HG02970 (cell line): ENCODE measurements at regions not wholly inside any gene's neighbourhood (a gene's known extent, or its start where the extent isn't known, plus 50 kb on each side); places are given as distances from the start of the nearest gene placed in this dataset.

Source experiments
- ATAC-seq: cut with Tn5 transposase; IDR thresholded peaks from one replicate; pipeline ENCODE4 v1.9.1; 2021; ENCODE audit warnings: mild to moderate bottlenecking, moderate library complexity, moderate number of reproducible peaks; ENCODE audit not compliant: unreplicated experiment, low FRiP score

GRCh38 chr1:38327559-38327973 is 281.0 kb upstream of the POU3F1 start:
- no peak for ATAC-seq

- no peak for ATAC-seq
These were observed 280.3 kb upstream of the POU3F1 start for GRCh38 chr1:38326856-38327255.

GRCh38 chr1:38326135-38326534 is 279.5 kb upstream of the POU3F1 start:
- ATAC-seq = no peak

- ATAC-seq = no peak
These were observed 266.2 kb upstream of the POU3F1 start for GRCh38 chr1:38312753-38313152.

- ATAC-seq = no peak
These were observed 263.5 kb upstream of the POU3F1 start for GRCh38 chr1:38310079-38310478.

- ATAC-seq = no peak
These were observed 262.2 kb upstream of the POU3F1 start for GRCh38 chr1:38308780-38309179.

GRCh38 chr1:38305666-38306065 is 259.1 kb upstream of the POU3F1 start:
- ATAC-seq = no peak

GRCh38 chr1:38303843-38304242 is 257.2 kb upstream of the POU3F1 start:
- no peak for ATAC-seq

- no peak for ATAC-seq
These were observed 254.4 kb upstream of the POU3F1 start for GRCh38 chr1:38301040-38301439.

- ATAC-seq = no peak
These were observed 254.0 kb upstream of the POU3F1 start for GRCh38 chr1:38300616-38301015.

- ATAC-seq = no peak
These were observed 251.2 kb upstream of the POU3F1 start for GRCh38 chr1:38297842-38298241.

GRCh38 chr1:38297246-38297645 is 250.7 kb upstream of the POU3F1 start:
- ATAC-seq = no peak

GRCh38 chr1:38296047-38296446 is 249.5 kb upstream of the POU3F1 start:
- ATAC-seq = no peak

- ATAC-seq = no peak
These were observed 247.0 kb upstream of the POU3F1 start for GRCh38 chr1:38293567-38293966.

- no peak for ATAC-seq
These were observed 246.4 kb upstream of the POU3F1 start for GRCh38 chr1:38292969-38293368.

GRCh38 chr1:38291906-38292521 is 245.4 kb upstream of the POU3F1 start:
- ATAC-seq = no peak

GRCh38 chr1:38291336-38291735 is 244.7 kb upstream of the POU3F1 start:
- no peak for ATAC-seq

- ATAC-seq = no peak
These were observed 242.4 kb upstream of the POU3F1 start for GRCh38 chr1:38289034-38289433.

GRCh38 chr1:38287547-38287946 is 241.0 kb upstream of the POU3F1 start:
- ATAC-seq = no peak

- no peak for ATAC-seq
These were observed 240.4 kb upstream of the POU3F1 start for GRCh38 chr1:38287036-38287435.

- ATAC-seq = no peak
These were observed 239.4 kb upstream of the POU3F1 start for GRCh38 chr1:38285807-38286530.

GRCh38 chr1:38284953-38285352 is 238.4 kb upstream of the POU3F1 start:
- ATAC-seq = no peak
